RWPE2 (cell line): ENCODE measurements at regions not wholly inside any gene's neighbourhood (a gene's known extent, or its start where the extent isn't known, plus 50 kb on each side); places are given as distances from the start of the nearest gene placed in this dataset.

ENCODE experiments used
- ATAC-seq: fragments of 200-7000 bp; cut with Tn5 transposase; 3 replicates; pipeline ENCODE4 v1.9.1; 2021; ENCODE audit warnings: low read depth
- DNase-seq: peaks from one replicate; pipeline ENCODE4 v3.0.0-alpha.2; 2020; ENCODE audit warnings: low spot score
- H3K27ac ChIP-seq: fragments of 450-650 bp; 2 replicates; pipeline ENCODE4 v1.5.1; 2017; ENCODE audit warnings: mild to moderate bottlenecking; ENCODE audit not compliant: poor library complexity, severe bottlenecking
- H3K27me3 ChIP-seq: fragments of 250-450 bp; sonication (Bioruptor Pico); 2 replicates; pipeline ENCODE4 v1.5.1; 2021; ENCODE audit warnings: mild to moderate bottlenecking, moderate library complexity; ENCODE audit not compliant: insufficient read depth, poor library complexity, severe bottlenecking
- H3K36me3 ChIP-seq: fragments of 250-450 bp; sonication (Bioruptor Pico); 2 replicates; pipeline ENCODE4 v1.5.1; 2020; ENCODE audit warnings: low read depth, mild to moderate bottlenecking, moderate library complexity
- H3K4me1 ChIP-seq: fragments of 250-450 bp; sonication (Bioruptor Pico); 2 replicates; pipeline ENCODE4 v1.5.1; 2021; ENCODE audit warnings: mild to moderate bottlenecking, moderate library complexity; ENCODE audit not compliant: insufficient read depth, poor library complexity, severe bottlenecking
- H3K4me3 ChIP-seq: fragments of 250-450 bp; sonication (Bioruptor Pico); 2 replicates; pipeline ENCODE4 v1.5.1; 2021; ENCODE audit warnings: mild to moderate bottlenecking, moderate library complexity; ENCODE audit not compliant: severe bottlenecking
- H3K9me3 ChIP-seq: fragments of 250-450 bp; sonication (Bioruptor Pico); 2 replicates; pipeline ENCODE4 v1.5.1; 2021; ENCODE audit warnings: mild to moderate bottlenecking, moderate library complexity; ENCODE audit not compliant: severe bottlenecking
- TF ChIP-seq, protein P1 (sequence below): fragments of 450-650 bp; IDR thresholded peaks from one replicate; pipeline ENCODE4 v1.5.1; 2017; ENCODE audit warnings: mild to moderate bottlenecking, moderate library complexity; ENCODE audit not compliant: poor library complexity, severe bottlenecking

DNA sequence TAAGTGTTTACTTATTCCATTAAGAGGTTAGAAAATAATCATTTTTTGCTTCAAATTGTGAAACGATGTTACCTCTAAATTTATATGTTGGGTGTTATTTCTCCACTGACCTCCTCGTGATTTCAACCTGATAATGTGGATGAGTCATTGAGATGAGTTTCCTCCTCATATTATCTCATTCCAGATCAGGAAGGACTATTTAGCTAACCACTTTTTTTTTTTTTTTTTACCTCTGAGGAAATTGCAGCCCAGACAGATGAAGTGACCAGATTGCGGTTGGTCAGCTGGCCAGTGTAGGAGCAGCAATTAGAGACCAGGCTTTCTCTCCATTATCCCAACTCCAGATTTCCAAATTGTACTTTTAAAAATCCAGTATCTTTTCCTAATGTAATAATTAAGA lies 248.7 kb downstream of the FZD1 start:
- Histone ChIP-seq H3K27me3 (no peaks in the 10 kb centered on the region), H3K4me1 (peaks cover 3% of the 10 kb centered on the region)
- ATAC-seq: peak; percentile 36; the same call in 2 of the 3 replicates

GRCh38 chr7:91514591-91514990 lies 250.4 kb downstream of the FZD1 start:
- H3K4me3 ChIP-seq: no peak overlapping the region
- H3K27me3 ChIP-seq: no peaks in the 10 kb centered on the region
- TF ChIP-seq, protein P1, sequence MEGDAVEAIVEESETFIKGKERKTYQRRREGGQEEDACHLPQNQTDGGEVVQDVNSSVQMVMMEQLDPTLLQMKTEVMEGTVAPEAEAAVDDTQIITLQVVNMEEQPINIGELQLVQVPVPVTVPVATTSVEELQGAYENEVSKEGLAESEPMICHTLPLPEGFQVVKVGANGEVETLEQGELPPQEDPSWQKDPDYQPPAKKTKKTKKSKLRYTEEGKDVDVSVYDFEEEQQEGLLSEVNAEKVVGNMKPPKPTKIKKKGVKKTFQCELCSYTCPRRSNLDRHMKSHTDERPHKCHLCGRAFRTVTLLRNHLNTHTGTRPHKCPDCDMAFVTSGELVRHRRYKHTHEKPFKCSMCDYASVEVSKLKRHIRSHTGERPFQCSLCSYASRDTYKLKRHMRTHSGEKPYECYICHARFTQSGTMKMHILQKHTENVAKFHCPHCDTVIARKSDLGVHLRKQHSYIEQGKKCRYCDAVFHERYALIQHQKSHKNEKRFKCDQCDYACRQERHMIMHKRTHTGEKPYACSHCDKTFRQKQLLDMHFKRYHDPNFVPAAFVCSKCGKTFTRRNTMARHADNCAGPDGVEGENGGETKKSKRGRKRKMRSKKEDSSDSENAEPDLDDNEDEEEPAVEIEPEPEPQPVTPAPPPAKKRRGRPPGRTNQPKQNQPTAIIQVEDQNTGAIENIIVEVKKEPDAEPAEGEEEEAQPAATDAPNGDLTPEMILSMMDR: no peak
- no peaks in the 10 kb centered on the region for H3K36me3 ChIP-seq
- peaks cover 3% of the 10 kb centered on the region for H3K4me1 ChIP-seq
- no peak for ATAC-seq
- DNase-seq: no peak
- H3K9me3 ChIP-seq: no peaks in the 10 kb centered on the region
- H3K27ac ChIP-seq: no peak overlapping the region

More for the DNA sequence above, 248.7 kb downstream of the FZD1 start:
- no peaks in the 10 kb centered on the region for H3K9me3 ChIP-seq
- no peaks in the 10 kb centered on the region for H3K36me3 ChIP-seq
- TF ChIP-seq, protein P1: no peak
- no peak for DNase-seq
- H3K27ac ChIP-seq: no peak overlapping the region
- H3K4me3 ChIP-seq: no peak overlapping the region

DNA sequence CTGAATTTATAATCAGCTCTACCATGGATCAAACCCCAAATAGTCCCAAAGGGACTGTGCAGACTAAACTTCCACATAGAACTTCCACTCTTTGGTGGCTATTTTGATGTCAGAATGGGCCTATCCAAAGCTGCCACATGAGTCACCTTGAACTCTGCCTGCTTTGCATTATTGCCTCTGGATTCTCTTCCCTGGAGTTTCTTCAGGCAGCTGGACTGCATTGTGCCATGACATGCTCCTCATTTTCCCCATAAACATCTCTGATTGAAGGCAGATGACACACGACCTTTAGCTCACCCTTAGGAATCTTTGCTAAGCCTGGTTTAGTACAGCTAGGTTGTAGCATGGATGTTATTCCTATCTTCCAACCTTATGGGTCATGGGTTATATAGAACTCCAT lies 251.7 kb downstream of the FZD1 start:
- Histone ChIP-seq H3K36me3 (no peaks in the 10 kb centered on the region), H3K27ac (no peak overlapping the region), H3K9me3 (no peaks in the 10 kb centered on the region), H3K4me3 (no peak overlapping the region), H3K4me1 (peaks cover 3% of the 10 kb centered on the region), H3K27me3 (no peaks in the 10 kb centered on the region)
- TF ChIP-seq, protein P1: no peak
- DNase-seq: no peak
- ATAC-seq: no peak

DNA sequence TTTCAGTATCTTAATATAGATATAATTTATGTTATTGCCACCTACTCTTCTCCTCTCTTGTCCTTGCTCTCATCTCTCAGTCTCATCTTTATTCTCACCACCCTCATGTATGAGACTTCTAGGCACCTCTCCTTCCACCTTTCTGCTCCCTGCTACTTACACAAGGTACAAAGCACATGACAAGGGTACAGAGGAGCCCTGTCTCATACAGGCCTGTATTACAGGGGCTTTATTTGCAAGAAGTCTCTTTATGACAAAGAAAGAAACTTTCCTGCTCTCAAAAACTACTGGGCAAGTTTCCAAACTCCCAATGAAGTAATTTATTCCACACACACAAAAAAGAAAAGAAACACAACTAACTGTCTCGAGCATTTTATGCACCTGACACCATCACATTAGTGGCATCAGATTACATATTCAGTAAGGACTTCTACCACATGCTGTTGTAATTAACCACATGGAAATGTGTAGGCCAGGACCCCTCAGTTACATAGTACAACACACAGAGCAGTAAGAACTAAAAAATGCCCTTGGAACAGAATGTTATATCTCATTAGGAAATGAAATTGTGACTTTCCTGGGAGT lies 253.1 kb downstream of the FZD1 start:
- DNase-seq: no peak
- TF ChIP-seq, protein P1: no peak
- H3K9me3 ChIP-seq: no peaks in the 10 kb centered on the region

DNA sequence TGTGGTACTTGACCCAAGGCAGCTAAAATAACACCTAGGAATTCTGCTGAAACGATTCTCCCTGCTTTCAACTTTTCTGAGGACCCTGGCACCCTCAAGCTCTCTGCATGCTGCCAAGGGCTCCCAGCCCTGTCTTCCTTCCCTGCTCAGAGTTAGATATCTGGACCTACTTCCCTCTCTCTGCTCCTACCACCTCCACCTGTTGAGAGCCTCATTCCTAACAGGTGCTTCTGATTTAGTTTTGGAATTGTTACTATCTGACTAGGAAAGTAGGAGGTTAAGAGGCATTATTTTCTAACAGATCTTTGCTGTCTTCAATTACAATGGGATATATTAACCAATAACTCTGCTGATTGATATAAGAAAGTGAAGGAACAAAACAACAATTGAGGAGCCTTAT lies 253.8 kb downstream of the FZD1 start:
- no peak for ATAC-seq
- Histone ChIP-seq H3K9me3 (no peaks in the 10 kb centered on the region), H3K36me3 (no peaks in the 10 kb centered on the region)

More for the DNA sequence above, 253.1 kb downstream of the FZD1 start:
- Histone ChIP-seq H3K27me3 (no peaks in the 10 kb centered on the region), H3K27ac (no peak overlapping the region), H3K4me3 (no peak overlapping the region), H3K4me1 (peaks cover 3% of the 10 kb centered on the region), H3K36me3 (no peaks in the 10 kb centered on the region)
- no peak for ATAC-seq

More for the DNA sequence above, 253.8 kb downstream of the FZD1 start:
- DNase-seq: no peak
- no peaks in the 10 kb centered on the region for H3K27me3 ChIP-seq
- H3K4me1 ChIP-seq: peaks cover 3% of the 10 kb centered on the region
- H3K4me3 ChIP-seq: no peak overlapping the region
- no peak overlapping the region for H3K27ac ChIP-seq
- TF ChIP-seq, protein P1: no peak
